ENCODE measurements at regions not wholly inside any gene's neighbourhood (a gene's known extent, or its start where the extent isn't known, plus 50 kb on each side); places are given as distances from the start of the nearest gene placed in this dataset.

GRCh38 chr2:858646-859045 is 92.0 kb upstream of the SNTG2 start:
- no peak for DNase-seq

- no peak for DNase-seq
These were observed 92.7 kb upstream of the SNTG2 start for GRCh38 chr2:857937-858336.

GRCh38 chr2:857081-857480 is 93.6 kb upstream of the SNTG2 start:
- no peak for DNase-seq

- no peak for DNase-seq
These were observed 94.2 kb upstream of the SNTG2 start for GRCh38 chr2:856456-856855.

- DNase-seq = no peak
These were observed 94.6 kb upstream of the SNTG2 start for GRCh38 chr2:856041-856440.

GRCh38 chr2:855177-855576 is 95.5 kb upstream of the SNTG2 start:
- DNase-seq = no peak

- DNase-seq = no peak
These were observed 96.2 kb upstream of the SNTG2 start for GRCh38 chr2:854460-854859.

- DNase-seq = no peak
These were observed 97.3 kb upstream of the SNTG2 start for GRCh38 chr2:853203-853870.

GRCh38 chr2:852168-852567 is 98.5 kb upstream of the SNTG2 start:
- no peak for DNase-seq

GRCh38 chr2:851680-852079 is 99.0 kb upstream of the SNTG2 start:
- no peak for DNase-seq

GRCh38 chr2:851078-851477 is 99.6 kb upstream of the SNTG2 start:
- no peak for DNase-seq

- no peak for DNase-seq
These were observed 100.2 kb upstream of the SNTG2 start for GRCh38 chr2:850429-850828.

- no peak for DNase-seq
These were observed 102.5 kb upstream of the SNTG2 start for GRCh38 chr2:848099-848498.

- no peak for DNase-seq
These were observed 103.0 kb upstream of the SNTG2 start for GRCh38 chr2:847669-848068.

GRCh38 chr2:844715-845114 is 105.9 kb upstream of the SNTG2 start:
- no peak for DNase-seq

- no peak for DNase-seq
These were observed 108.4 kb upstream of the SNTG2 start for GRCh38 chr2:842151-842803.

- DNase-seq = no peak
These were observed 109.6 kb upstream of the SNTG2 start for GRCh38 chr2:841036-841435.

- DNase-seq = no peak
These were observed 116.4 kb upstream of the SNTG2 start for GRCh38 chr2:834233-834632.

GRCh38 chr2:833180-833579 is 117.5 kb upstream of the SNTG2 start:
- no peak for DNase-seq

- DNase-seq = no peak
These were observed 118.0 kb upstream of the SNTG2 start for GRCh38 chr2:832635-833034.

- DNase-seq = no peak
These were observed 119.0 kb upstream of the SNTG2 start for GRCh38 chr2:831622-832021.

- no peak for DNase-seq
These were observed 119.5 kb upstream of the SNTG2 start for GRCh38 chr2:831225-831536.

GRCh38 chr2:830419-831224 is 120.0 kb upstream of the SNTG2 start:
- no peak for DNase-seq

GRCh38 chr2:829047-829446 is 121.6 kb upstream of the SNTG2 start:
- no peak for DNase-seq
